Muscle of back (tissue), 3 donors: ENCODE measurements at regions not wholly inside any gene's neighbourhood (a gene's known extent, or its start where the extent isn't known, plus 50 kb on each side); places are given as distances from the start of the nearest gene placed in this dataset.
"Not testable (repeated sequence)": the region's sequence is repeated elsewhere in the genome, so short reads cannot be mapped to it uniquely, and the experiment has no call there.

Experiments used
- DNase-seq, 3 donors: peaks; one replicate each; pipeline versions ENCODE4 v3.0.0 to v3.0.0-alpha.2; 2013

- no peak for DNase-seq
These were observed 1031.0 kb upstream of the ATXN7L3B start for GRCh38 chr12:73506611-73507010.

DNA sequence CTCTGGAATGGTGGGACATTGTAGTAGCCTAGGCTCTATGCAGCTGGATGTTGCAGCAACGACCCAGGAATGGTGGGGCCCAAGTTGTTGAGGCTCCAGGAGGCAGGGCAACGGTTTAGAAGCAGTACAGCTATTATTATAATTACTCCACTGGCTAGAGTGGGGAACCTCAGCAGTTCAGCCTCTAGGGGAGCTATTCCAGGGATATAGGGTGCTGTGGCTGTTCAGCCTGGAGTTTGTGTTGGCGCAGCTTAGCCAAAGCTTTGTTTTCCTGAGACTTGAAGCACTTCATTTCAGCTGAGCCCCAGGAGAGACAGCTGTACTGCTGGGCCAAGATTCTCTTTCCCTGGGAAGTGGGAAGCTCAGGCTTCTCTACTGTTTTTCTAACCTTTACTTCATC, 1023.0 kb upstream of the ATXN7L3B start:
- DNase-seq, result no peak

DNA sequence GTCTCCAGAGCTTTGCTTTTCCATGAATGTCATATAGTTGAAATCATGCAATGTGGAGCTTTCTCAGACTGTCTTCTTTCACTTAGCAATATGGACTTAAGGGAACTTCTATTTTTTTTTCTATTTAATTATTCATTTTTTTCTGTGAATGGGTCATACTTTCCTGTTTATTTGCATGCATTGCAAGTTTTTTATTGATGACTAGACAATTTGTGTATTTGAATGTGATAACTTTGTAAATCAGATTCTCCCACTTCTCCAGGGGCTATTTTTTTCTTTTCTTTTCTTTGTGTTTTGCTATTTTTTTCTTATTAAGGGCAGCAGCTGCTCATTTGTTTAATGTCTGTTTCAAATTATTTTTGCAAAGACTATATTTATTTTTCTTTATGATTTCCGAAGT, 1019.8 kb upstream of the ATXN7L3B start:
- no peak for DNase-seq

DNA sequence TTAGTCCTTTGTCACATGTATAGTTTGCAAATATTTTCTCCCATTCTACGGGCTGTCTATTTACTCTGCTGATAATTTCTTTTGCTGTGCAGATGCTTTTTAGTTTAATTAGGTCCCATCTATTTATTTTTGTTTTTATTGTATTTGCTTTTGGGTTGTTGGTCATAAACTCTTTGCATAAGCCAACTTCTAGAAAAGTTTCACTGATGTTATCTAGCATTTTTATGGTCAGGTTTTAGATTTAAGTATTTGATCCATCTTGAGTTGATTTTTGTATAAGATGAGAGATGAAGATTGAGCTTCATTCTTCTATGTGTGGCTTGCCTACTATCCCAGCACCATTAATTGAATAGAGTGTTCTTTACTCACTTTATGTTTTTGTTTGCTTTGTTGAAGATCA, 1008.4 kb upstream of the ATXN7L3B start:
- no peak for DNase-seq

DNA sequence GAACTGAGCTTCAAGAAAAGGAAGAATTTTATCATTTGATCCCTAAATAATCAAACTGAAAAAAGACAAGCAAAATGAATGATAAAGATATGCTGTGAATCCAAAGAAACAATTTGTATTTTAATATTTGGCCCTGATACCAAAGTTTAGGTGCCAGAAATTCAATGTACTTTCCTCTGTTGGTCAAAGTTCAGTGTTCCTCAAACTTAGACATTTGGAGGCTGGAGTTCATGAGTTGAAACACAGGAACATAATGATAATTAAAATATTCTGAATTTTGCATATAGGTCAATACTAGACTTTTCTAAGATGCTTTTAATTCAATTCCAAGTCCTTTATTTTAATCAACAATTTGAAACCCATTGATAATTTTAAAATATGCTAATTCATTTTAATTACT, 1007.7 kb upstream of the ATXN7L3B start:
- no peak for DNase-seq

DNA sequence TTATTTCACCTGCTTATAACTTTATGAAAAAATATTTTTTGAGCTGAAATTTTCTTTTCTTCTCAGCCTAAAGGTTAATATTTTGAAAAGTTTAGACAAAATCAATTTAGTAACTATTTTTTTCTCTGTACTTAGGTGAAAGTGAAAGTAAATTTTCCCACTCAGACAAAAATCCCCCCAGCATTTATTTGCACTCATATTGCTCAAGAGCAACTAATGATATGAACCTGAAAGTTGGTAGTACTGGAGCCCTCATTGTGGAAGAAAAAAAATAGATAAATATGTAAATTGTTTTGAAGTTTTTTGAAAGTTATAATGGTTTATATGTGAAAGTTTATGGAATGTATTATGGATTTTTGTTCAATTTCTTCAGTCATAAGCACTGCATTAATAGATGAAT, 1005.9 kb upstream of the ATXN7L3B start:
- no peak for DNase-seq

- no peak for DNase-seq
These were observed 990.2 kb upstream of the ATXN7L3B start for GRCh38 chr12:73547421-73547820.

DNA sequence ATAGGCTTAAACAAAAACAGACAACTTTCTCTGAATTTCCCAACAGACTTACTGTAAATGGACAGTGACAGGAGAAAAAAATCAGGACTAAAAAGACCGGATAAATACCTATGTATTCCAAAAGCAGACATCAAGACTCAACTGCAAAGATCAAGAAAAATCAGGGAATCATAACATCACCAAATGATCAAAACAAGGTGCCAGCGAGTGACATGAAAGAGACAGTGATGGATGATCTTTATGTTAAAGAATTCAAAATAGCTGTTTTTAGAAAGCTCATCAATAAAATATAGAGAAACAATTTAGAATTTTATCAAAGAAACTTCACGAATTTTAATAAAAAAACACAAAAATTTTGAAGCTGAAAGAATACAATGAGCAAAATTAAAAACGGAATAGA, 952.5 kb upstream of the ATXN7L3B start:
- no peak for DNase-seq

DNA sequence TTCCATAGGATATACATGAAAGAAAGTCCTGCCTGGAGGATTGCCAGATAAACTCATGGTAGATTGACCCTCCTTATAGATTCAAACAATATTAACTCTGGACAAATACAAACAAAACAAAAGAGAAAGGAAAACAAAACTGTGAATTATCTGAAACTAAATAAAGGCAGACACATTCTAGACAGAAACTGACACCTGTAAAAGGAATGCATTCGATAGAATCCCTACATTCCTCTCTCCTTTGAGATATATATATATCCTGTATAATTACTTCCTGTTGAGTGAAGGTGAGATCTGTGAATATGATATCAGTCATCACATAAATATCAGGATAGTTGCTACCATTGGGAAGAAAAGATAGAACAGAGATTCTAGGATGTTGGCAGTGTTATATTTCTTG, 948.4 kb upstream of the ATXN7L3B start:
- DNase-seq, result no peak

DNA sequence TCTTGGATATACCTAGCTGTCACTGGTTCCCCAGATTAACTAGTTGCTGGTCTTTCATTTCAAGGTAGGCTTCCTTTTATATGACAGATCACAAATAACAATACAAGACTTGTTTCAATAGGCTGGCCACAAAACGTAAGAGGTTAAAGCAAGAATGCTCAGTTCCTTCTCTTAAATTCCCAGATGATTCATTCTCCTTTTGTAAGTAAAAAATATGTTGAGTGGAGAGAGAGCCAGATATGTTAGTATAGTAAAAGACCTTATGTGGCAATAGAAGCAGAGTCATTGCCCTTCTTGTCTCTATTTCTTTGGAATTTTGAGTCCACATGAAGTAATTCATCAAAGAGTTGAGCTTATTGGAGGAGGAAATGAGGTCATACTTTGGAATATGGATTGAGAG, 939.0 kb upstream of the ATXN7L3B start:
- no peak for DNase-seq

DNA sequence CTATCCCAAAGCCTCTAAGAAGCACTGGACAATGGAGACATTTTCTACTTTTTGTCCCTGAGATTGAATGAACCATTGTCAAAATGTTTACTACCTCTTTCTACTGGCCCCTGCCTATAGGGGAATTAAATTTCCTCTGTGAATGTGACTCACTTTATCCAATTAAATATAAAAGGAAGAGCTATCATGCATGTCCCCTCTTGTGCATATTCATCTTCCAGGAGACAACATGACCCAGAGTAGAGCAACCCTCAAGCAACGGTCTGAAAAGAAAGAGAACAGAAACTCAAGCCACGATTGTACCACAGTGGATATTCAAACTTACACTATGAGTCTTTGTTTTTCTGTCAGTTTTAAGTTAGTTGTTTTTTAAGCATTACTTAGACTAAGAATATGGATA, 938.4 kb upstream of the ATXN7L3B start:
- no peak for DNase-seq

DNA sequence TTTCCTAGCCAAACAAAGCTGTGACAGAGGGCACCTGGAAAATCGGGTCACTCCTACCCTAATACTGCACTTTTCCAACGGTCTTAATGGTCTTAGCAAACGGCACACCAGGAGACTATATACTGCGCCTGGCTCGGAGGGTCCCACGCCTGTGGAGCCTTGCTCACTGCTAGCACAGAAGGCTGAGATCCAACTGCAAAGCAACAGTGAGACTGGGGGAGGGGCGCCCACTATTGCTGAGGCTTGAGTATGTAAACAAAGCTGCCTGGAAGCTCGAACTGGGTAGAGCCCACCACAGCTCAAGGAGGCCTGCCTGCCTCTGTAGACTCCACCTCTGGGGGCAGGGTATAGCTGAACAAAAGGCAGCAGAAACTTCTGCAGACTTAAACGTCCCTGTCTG, 931.7 kb upstream of the ATXN7L3B start:
- DNase-seq, result not testable (repeated sequence)

DNA sequence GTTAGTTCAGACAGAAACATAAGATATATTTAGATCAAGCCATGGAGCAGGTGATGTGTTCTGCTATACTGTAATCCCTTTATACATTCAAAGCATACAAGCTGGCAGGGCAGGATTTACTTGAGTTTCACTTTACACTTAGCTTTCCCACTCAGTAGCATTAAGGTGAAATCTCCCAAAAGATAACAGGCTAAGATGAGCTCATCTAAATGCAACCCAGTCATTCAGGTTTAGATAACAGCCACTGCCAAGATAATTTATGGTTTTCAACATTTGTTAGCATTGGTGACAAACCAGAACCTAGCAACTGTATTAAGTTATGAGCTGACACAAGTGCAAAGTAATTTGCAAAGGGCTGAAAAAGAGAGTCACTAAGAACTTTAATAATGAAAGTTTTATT, 925.1 kb upstream of the ATXN7L3B start:
- DNase-seq, result peak in 2 of 3 donors; percentile 8 to 16

GRCh38 chr12:73623421-73623820, 914.2 kb upstream of the ATXN7L3B start:
- no peak for DNase-seq

GRCh38 chr12:73625226-73625625, 912.4 kb upstream of the ATXN7L3B start:
- no peak for DNase-seq

GRCh38 chr12:73629171-73629570, 908.5 kb upstream of the ATXN7L3B start:
- no peak for DNase-seq

GRCh38 chr12:73629893-73630831, 907.5 kb upstream of the ATXN7L3B start:
- DNase-seq, result no peak

DNA sequence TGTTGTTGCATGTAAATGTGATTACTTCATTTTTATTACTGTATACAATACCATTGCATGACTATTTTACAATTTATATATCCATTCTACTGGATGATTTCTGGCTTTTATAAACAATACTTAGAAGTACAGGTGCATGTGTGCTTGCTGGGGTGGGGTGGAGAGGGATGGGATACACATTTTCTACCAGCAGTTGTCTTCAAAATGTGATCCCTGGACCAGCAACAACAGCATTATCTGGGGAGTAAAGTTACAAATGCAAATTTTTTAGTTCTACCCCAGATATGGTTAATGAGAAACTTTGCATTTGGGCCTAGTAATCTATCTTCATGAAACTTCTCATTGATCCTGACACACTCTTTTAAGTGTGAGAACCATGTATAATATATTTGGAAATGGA, 905.4 kb upstream of the ATXN7L3B start:
- DNase-seq, result no peak

- no peak for DNase-seq
These were observed 905.0 kb upstream of the ATXN7L3B start for GRCh38 chr12:73632661-73633060.

DNA sequence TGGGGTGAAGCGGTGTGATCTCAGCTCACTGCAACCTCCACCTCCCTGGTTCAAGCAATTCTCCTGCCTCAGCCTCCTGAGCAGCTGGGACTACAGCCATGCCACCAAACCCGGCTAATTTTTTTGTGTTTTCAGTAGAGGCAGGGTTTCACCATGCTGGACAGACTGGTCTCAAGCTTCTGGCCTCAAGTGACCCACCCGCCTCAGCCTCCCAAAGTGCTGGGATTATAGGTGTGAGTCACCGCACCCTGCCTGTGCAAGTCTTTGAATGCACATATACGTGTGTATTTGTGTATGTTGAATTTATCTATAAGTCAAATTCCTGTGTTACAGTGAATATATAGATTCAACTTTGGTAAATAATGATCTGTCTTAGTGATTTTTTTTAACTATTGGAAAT, 898.2 kb upstream of the ATXN7L3B start:
- DNase-seq, result not testable (repeated sequence)

GRCh38 chr12:73656375-73656774, 881.3 kb upstream of the ATXN7L3B start:
- DNase-seq, result no peak

DNA sequence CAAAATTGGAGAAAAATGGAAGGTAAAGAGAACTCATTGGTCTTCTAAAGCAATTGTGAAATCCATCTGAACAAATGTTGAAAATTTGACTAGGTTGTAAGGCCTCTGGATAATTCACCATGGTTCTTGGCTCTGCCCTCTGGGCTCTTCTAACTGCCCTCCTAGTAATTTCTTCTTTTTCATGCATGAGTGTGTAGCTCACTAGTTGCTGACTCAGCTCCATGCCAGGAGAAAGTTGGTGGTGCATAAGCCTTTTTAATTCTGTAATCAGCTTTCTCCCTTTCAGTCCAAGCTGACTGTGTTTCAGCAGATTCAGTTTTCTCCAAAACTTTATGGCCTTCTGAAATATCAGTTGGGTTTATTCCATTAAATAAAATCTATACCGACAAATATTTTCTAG, 877.8 kb upstream of the ATXN7L3B start:
- DNase-seq, result no peak

DNA sequence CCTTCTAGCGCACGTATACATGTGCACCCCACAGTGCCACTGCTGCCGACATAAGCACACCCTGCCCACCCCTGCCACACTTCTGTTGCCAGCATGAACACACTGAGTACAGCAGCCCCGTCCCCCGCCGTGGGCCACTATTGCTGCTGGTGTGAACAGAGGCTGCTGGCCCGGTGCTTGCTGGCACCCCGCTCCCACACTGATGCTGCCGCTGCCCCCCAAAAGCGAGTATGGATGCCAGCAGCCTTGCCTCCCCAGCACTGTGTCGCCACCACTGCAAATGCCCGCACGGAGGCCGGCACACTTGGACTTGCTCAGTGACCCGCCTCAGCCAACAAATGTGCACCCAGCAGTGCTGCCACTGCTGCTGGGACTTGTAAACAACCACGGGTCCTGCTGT, 872.4 kb upstream of the ATXN7L3B start:
- DNase-seq, result no peak

DNA sequence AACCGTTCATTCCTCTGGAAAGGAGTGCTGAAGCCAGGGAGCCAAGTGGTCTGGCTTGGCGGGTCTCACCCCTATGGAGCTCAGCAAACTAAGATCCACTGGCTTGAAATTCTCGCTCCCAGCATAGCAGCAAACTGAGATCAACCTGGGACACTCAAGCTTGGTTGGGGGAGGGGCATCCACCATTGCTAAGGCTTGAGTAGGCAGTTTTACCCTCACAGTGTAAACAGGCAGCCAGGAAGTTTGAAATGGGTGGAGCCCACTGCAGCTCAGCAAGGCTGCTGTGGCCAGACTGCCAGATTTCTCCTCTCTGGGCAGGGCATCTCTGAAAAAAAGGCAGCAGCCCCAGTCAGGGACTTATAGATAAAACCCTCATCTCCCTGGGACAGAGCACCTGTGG, 866.1 kb upstream of the ATXN7L3B start:
- DNase-seq, result not testable (repeated sequence)
